ENCODE measurements at regions not wholly inside any gene's neighbourhood (a gene's known extent, or its start where the extent isn't known, plus 50 kb on each side); places are given as distances from the start of the nearest gene placed in this dataset.
"Not testable (repeated sequence)": the region's sequence is repeated elsewhere in the genome, so short reads cannot be mapped to it uniquely, and the experiment has no call there.

DNA sequence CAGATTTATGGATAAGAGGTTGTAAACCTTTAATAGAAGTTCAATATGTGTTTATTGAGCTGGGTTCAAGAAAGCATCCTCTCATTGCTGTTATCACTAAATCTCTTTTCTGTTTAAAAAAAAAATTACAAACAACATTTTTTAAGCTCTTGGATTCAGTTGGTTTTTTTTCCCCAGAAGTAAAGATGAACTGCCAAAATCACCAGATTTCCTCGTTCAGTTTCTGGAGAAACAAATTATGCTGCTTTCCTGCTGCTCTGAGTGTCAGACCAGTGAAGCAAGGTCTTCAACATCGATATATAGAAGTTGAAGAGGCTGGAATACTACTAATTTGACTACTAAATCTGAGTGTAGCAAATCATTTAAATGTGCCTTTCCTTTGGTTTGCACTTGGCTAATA lies 352.1 kb upstream of the IRAK1BP1 start:
- FAIRE-seq, result no peak

DNA sequence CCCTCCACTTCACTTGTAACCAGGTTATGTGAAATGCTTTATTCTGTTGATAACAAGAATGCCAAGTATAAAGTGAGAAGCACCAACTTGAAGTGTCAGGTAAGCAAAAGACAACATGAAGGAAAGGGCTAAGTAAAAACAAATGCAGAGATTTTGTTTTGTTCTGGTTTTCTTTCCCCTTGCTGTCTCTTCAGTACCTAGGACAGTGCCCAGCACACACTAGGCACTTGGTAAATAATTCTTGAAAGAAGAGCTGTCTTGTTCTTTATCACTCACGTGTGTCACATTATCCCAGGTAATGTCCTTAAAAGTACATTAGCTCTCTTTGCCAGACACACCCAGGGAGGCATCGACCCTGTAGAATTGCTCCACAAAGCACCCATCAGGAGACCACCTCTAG lies 350.0 kb upstream of the IRAK1BP1 start:
- FAIRE-seq, result no peak

DNA sequence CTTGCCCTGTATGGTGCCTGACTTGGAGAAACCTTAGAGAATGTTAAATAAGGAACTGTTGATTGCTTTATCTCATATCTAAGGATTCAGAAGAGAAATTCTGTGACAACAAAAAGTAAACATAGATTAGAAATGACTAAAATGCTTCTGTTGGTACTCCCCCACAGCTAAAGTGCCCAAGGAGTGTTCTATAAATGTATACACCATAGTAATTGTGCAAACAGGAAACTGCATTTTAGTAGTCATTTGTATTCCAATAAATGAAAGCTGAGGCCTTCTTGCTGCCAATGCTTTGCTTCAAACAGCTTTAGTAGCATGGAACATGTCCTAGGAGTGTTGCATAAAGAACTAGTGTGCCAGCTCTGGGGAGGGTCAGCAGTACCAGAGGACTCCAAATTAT lies 343.7 kb upstream of the IRAK1BP1 start:
- FAIRE-seq, result no peak

DNA sequence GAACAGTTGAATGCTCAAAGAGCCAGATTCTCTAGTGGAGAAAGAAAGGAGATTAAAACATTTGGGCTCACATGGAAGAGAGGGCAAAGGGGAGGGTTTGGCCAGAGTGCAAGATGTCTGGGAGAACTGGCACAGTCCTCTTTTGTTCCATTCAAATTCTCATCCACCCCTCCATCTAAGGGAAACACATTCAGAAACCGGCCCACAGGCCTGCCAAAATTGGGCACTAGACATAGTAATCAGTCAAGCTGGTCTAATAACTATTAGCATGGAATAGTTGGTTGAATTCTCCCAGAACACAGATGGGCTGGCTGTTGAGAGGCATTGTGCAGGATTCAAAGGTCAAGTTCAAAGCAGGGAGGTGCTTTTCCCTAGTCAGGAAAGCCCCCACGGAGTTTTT lies 341.4 kb upstream of the IRAK1BP1 start:
- FAIRE-seq, result no peak

GRCh38 chr6:78526432-78526831 lies 340.9 kb upstream of the IRAK1BP1 start:
- no peak for FAIRE-seq

DNA sequence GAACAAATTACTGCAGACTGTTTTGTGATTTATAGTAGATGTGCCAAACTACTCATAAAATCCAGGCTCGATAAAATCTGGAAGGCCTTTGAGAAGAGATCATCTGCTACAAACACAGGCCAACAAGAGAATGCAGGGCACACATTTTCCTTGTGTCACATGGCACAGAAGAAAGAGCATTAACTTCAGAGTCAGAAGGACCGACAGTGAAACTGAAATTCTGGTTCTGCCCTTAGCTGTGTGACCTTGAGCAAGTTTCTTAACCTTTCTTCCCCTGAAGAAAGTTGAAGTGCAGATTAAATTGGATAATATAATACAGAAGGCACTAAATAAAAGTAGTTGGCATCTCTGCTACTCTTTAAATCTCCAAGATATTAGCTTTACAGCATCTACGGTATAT lies 338.4 kb upstream of the IRAK1BP1 start:
- no peak for FAIRE-seq

DNA sequence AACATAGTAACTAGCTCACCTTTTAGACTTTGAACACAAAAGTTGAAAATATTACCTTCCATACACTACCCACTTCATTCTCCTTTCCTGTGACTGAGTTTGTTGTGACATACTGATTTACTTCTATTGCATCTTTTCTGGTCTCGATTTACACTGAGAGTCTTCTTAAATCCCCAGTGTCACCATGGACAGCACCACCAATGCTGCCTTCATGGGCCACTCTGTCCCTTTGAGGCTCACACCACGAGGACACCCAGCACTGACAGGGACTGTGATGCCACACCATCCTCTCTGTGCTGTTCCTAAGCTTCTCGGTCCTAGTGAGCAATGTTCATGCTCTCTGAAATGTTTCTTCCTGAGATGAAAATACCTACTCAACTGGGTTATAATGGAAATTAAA lies 337.1 kb upstream of the IRAK1BP1 start:
- no peak for FAIRE-seq

- FAIRE-seq, result no peak
These were observed 333.9 kb upstream of the IRAK1BP1 start for GRCh38 chr6:78533426-78533825.

GRCh38 chr6:78533876-78534275 lies 333.5 kb upstream of the IRAK1BP1 start:
- no peak for FAIRE-seq

DNA sequence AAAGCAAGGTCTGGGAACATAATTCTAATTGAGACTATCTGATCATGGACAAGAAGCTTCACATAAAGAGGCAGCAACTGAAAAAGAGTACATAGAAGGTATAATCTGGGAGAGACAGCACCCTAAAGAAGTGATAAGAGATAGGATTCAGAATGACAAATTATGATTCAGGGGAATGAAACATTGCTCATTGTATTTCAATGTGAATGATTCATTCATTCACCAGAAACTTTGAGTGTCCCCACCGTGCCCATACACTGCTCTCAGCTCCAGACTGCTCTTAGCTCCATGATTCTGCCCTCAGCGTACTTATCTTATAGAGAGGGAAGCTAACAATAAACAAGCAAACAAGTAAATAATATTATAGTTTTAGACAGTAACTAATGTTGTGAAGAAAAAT lies 329.3 kb upstream of the IRAK1BP1 start:
- no peak for FAIRE-seq

- FAIRE-seq, result not testable (repeated sequence)
These were observed 319.7 kb upstream of the IRAK1BP1 start for GRCh38 chr6:78547636-78548035.

DNA sequence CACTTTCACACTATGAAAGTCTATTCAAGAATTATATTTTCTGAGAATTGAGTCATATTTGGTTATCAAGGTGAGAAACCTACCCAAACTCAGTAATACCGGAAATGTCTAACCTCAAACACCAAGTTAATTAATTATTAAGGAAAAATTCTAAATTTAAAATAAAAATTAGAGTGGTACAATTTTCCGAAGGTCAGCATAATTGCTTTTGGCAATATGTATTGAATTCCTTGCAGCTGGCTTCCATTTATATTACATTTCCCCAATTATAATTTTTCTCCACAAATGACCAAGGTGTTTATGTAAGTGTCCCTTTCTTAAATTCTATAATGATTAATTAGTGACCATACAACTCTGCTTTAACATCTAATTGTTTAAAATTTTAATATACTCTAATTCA lies 316.0 kb upstream of the IRAK1BP1 start:
- FAIRE-seq, result no peak

DNA sequence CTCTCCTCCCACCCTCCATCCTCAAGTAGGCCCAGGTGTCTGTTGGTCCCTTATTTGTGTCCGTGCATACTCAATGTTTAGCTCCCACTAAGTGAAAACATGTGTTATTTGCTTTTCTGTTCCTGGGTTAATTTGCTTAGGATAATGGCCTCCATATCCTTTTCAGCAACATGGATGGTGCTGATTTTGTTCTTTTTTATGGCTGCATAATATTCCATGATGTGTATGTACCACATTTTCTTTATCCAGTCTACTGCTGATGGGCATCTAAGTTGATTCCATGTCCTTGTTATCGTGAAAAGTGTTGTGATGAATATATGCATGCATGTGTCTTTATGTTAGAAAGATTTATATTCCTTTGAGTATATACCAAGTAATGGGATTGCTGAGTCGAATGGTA lies 314.9 kb upstream of the IRAK1BP1 start:
- FAIRE-seq, result no peak

GRCh38 chr6:78554341-78554740 lies 313.0 kb upstream of the IRAK1BP1 start:
- no peak for FAIRE-seq

DNA sequence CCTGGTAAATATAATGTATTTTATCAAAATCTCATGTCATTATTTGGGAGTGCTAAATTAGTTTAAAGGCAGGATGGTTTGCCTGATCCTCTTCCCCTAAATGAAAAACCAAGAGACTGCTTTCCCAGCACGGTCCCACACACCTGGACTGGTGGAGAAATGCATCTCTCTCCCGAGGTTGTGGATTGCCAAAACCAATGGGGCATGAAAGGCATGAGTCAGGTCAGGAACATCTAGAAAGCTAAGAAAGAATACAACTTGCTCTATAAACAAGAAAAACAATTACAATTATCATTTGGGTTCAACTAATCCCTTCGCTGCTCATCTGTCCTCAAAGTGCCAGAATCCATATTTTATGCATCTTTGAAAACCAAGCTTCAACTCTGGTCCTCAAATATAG lies 308.3 kb upstream of the IRAK1BP1 start:
- no peak for FAIRE-seq

DNA sequence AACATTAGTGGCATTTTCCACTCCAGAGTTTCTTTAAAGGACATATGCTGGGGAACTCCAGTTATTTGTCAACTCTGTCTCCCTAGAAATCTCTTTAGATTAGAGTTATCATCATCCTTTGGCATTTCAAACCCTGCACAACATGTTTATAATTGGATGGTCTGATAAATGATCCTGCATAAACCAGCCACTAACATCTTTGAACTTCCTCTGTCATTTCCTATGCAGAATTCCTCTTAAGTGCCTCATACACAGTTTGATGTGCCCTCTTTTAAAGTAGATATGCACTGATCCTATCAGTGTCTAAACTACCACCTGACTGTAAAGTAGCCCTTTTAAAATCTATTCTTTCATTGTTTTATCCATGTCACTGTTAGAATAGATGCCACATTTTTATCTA lies 306.3 kb upstream of the IRAK1BP1 start:
- no peak for FAIRE-seq

DNA sequence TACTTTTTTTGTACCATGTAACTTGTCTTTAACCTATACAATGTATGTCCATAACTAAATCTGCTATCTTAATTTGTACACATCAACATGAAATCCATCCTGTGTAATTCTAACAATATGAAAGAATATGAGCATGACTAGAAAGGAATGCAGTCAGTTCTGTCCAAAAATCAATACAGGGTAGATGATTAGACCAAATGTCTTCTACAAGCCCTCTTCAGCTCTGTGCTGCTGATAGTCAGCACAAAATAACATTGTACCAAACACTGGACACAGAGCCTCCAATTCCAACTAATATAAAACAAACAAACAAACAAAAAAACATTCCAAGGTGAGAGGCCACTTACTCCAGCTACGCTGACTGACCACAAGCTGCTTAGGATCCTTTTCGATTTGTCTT lies 301.4 kb upstream of the IRAK1BP1 start:
- FAIRE-seq, result no peak

- FAIRE-seq, result no peak
These were observed 297.3 kb upstream of the IRAK1BP1 start for GRCh38 chr6:78570044-78570443.

DNA sequence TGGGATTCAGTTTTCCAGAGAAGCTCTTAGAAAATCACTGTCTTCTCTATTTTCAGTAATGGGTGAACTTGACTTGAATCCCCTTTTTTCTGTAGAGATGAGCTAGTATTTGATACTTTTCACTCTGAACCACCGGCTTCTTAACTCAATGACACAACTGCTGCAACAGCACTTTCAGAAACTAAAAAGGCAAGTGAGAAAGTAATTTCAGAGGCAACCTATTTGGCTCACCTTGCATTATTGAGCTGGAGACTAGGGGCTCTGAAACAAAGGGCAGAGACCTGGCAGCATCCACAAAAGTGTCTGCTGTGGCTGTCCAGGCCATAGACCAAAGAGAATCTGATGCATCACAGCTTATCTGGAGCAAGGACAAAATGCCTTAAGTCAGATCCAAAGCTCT lies 289.8 kb upstream of the IRAK1BP1 start:
- FAIRE-seq, result no peak

- no peak for FAIRE-seq
These were observed 288.9 kb upstream of the IRAK1BP1 start for GRCh38 chr6:78578430-78578829.

DNA sequence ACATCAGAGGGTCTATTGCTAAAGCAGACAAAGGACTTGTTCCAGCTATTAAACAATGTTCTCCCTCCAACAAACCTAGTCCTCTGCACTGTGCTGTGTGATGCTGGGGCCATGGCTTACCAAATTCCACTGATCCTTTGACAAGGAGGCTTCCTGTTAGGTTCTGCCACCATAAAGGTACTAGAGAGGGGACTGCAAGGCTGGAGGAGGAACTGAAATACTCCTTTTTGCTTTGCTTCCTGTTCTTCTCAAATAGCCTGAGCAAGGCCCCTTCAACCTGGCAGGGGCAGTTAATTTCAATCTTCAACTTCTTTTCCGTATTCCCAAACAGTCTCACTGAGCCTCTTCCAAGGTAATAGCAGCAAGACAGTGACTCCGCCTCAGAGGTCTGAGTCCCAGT lies 286.4 kb upstream of the IRAK1BP1 start:
- FAIRE-seq, result no peak

DNA sequence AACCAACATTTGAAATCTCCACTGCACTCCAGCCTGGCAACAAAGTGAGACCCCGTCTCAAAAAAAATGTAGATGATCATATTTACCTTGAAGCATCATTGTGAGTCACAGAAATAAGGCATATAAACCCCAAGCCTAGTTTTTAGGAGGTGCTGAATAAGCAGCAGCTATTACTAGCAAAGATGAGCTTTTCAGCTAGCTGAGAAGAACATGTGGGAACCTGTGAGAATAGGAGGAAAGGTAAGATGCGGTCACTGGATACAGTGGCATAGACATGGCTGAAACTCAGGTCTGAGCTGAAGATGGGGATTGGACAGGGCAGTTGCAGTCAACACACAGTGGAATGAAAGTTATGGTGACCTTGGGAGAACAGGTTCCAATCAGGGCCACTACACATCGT lies 284.3 kb upstream of the IRAK1BP1 start:
- no peak for FAIRE-seq

- no peak for FAIRE-seq
These were observed 277.9 kb upstream of the IRAK1BP1 start for GRCh38 chr6:78589436-78589835.

GRCh38 chr6:78593898-78594667 lies 273.3 kb upstream of the IRAK1BP1 start:
- FAIRE-seq, result no peak

DNA sequence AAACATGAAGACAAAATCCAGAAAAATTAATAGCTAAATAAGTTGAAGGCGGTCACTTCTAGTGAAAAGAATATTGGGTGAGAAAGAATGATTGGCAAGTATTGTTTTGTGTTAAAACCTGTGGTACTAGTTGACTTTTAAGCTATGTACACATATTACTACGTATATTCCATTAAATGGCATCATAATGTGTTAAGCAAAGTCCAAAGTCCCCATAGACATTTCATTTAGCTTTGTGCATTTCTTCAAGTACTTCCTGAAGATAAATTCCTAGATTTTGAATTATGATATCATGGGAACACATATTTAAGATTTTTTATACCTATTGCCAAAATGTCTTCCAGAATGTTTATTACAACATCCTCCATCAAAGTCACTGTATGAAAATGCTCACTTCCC lies 272.7 kb upstream of the IRAK1BP1 start:
- no peak for FAIRE-seq
